Colonic mucosa (tissue), 4 donors: ENCODE measurements at regions not wholly inside any gene's neighbourhood (a gene's known extent, or its start where the extent isn't known, plus 50 kb on each side); places are given as distances from the start of the nearest gene placed in this dataset.

Source experiments
- DNase-seq: peaks from one replicate; pipeline ENCODE4 v3.0.0-alpha.2; 2020
- H3K27ac ChIP-seq: fragments of 200-600 bp; one replicate; pipeline ENCODE4 v1.8.0; 2021
- H3K27me3 ChIP-seq: fragments of 200-600 bp; one replicate; pipeline ENCODE4 v1.8.0; 2021
- H3K36me3 ChIP-seq: fragments of 200-600 bp; one replicate; pipeline ENCODE4 v1.8.0; 2021
- H3K4me1 ChIP-seq: fragments of 200-600 bp; one replicate; pipeline ENCODE4 v1.8.0; 2021; ENCODE audit warnings: mild to moderate bottlenecking
- H3K4me3 ChIP-seq: fragments of 200-600 bp; one replicate; pipeline ENCODE4 v1.8.0; 2021
- H3K9ac ChIP-seq, 2 donors: one replicate each; pipeline ENCODE4 v1.7.0; 2013; ENCODE audit warnings: control low read depth in 2 of 2, low read depth in 2 of 2, low read length in 2 of 2
- H3K9me3 ChIP-seq: fragments of 200-600 bp; one replicate; pipeline ENCODE4 v1.8.0; 2021
- CTCF ChIP-seq: fragments of 200-600 bp; IDR thresholded peaks from one replicate; pipeline ENCODE4 v1.8.0; 2022; ENCODE audit warnings: antibody characterized with exemption, mild to moderate bottlenecking
- intact Hi-C: fragments of 100-400 bp; cut with DNase I; formaldehyde crosslinking; loops from one replicate; pipeline ENCODE4 v1.14.1; 2022
- donor health status: healthy.
- donor health status: DM: no; HTN: no; CAD: no.
- donor health status: DM: no; HTN: no; CAD: no.

- Histone ChIP-seq H3K9me3 (no peaks in the 10 kb centered on the region), H3K27me3 (no peaks in the 10 kb centered on the region), H3K27ac (no peak overlapping the region), H3K36me3 (no peaks in the 10 kb centered on the region), H3K9ac (no peak overlapping the region), H3K4me1 (no peaks in the 10 kb centered on the region), H3K4me3 (no peak overlapping the region)
- intact Hi-C loops, result no loop called here
- DNase-seq, result no peak
- TF ChIP-seq CTCF, result no peak
These were observed 251.1 kb downstream of the RAB38 start for GRCh38 chr11:87924125-87924524.

DNA sequence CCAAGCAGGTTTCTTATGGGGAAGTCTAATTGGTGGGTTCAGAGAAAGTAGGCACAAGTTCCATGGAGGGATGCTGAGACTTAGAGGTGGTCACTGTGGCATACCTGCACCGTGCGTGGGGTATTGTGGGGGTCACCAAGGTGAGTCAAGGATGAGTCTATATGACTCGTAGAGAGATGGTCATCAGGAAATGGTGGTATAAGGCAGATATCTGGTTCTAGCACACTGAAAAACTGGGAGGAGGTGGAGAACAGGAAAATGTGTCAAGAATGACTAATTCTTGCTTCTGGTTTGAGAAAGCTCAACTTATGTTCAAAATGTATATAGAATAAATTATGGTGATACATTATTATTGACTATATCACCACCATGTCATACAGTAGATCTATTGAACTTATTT, 258.1 kb downstream of the RAB38 start:
- Histone ChIP-seq H3K27ac (no peak overlapping the region), H3K4me1 (no peaks in the 10 kb centered on the region), H3K9ac (no peak overlapping the region), H3K4me3 (no peak overlapping the region), H3K36me3 (no peaks in the 10 kb centered on the region), H3K27me3 (no peaks in the 10 kb centered on the region), H3K9me3 (no peaks in the 10 kb centered on the region)
- intact Hi-C loops, result no loop called here
- DNase-seq, result no peak
- TF ChIP-seq CTCF, result no peak

GRCh38 chr11:87909178-87909577, 266.1 kb downstream of the RAB38 start:
- Histone ChIP-seq H3K27me3 (no peaks in the 10 kb centered on the region), H3K9me3 (no peaks in the 10 kb centered on the region), H3K4me1 (no peaks in the 10 kb centered on the region), H3K4me3 (no peak overlapping the region), H3K27ac (no peak overlapping the region), H3K9ac (no peak overlapping the region), H3K36me3 (no peaks in the 10 kb centered on the region)
- no peak for TF ChIP-seq CTCF
- no peak for DNase-seq
- intact Hi-C loops, result no loop called here

- no peaks in the 10 kb centered on the region for H3K36me3 ChIP-seq
- intact Hi-C loops, result no loop called here
- no peaks in the 10 kb centered on the region for H3K9me3 ChIP-seq
- no peak for DNase-seq
- no peaks in the 10 kb centered on the region for H3K4me1 ChIP-seq
- no peak overlapping the region for H3K9ac ChIP-seq
- TF ChIP-seq CTCF, result no peak
- H3K27me3 ChIP-seq, result no peaks in the 10 kb centered on the region
- H3K4me3 ChIP-seq, result no peak overlapping the region
- H3K27ac ChIP-seq, result no peak overlapping the region
These were observed 267.2 kb downstream of the RAB38 start for GRCh38 chr11:87908086-87908485.

DNA sequence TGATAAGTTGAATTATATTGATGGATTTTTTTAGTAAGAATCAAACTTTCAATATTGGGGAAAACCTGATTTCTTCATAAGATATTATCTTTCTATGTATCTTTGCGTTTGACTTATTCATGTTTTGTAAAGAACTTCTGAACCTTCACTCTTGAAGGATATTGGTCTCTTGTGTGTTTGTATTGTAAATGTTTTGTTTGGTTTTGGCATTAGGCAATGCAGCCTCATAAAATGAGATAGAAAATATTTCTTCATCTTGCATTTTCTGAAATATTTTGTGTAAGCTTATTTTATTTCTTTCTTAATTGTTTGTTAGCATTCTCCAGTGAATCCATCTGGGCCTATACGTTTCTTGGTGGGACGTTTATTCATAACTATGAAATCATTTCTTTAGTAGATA, 271.9 kb downstream of the RAB38 start:
- H3K36me3 ChIP-seq, result no peaks in the 10 kb centered on the region
- H3K4me1 ChIP-seq, result no peaks in the 10 kb centered on the region
- no peak overlapping the region for H3K4me3 ChIP-seq
- H3K27ac ChIP-seq, result no peak overlapping the region
- intact Hi-C loops, result no loop called here
- H3K9ac ChIP-seq, result no peak overlapping the region
- H3K27me3 ChIP-seq, result no peaks in the 10 kb centered on the region
- H3K9me3 ChIP-seq, result no peaks in the 10 kb centered on the region
- DNase-seq, result no peak
- TF ChIP-seq CTCF, result no peak

GRCh38 chr11:87901341-87901740, 273.9 kb downstream of the RAB38 start:
- no peak for TF ChIP-seq CTCF
- H3K36me3 ChIP-seq, result no peaks in the 10 kb centered on the region
- no peaks in the 10 kb centered on the region for H3K4me1 ChIP-seq
- H3K27me3 ChIP-seq, result no peaks in the 10 kb centered on the region
- H3K27ac ChIP-seq, result no peak overlapping the region
- DNase-seq, result no peak
- H3K4me3 ChIP-seq, result no peak overlapping the region
- H3K9me3 ChIP-seq, result no peaks in the 10 kb centered on the region
- intact Hi-C loops, result no loop called here
- H3K9ac ChIP-seq, result no peak overlapping the region
